GF-D8 (cell line): ENCODE measurements at regions not wholly inside any gene's neighbourhood (a gene's known extent, or its start where the extent isn't known, plus 50 kb on each side); places are given as distances from the start of the nearest gene placed in this dataset.
"Not testable (repeated sequence)": the region's sequence is repeated elsewhere in the genome, so short reads cannot be mapped to it uniquely, and the experiment has no call there.

Source experiments
- DNase-seq: peaks from one replicate; lab custom pipeline; 2025; lab: John Stamatoyannopoulos, UW

- DNase-seq, result not testable (repeated sequence)
These were observed 136.5 kb downstream of the ZNF92 start for GRCh38 chr7:65510187-65510538.

GRCh38 chr7:65519751-65520150, 146.1 kb downstream of the ZNF92 start:
- not testable (repeated sequence) for DNase-seq

- not testable (repeated sequence) for DNase-seq
These were observed 172.0 kb downstream of the ZNF92 start for GRCh38 chr7:65545465-65546161.

GRCh38 chr7:65549589-65550443, 176.2 kb downstream of the ZNF92 start:
- DNase-seq, result not testable (repeated sequence)

GRCh38 chr7:65550444-65550809, 176.8 kb downstream of the ZNF92 start:
- DNase-seq, result not testable (repeated sequence)

GRCh38 chr7:65551042-65551441, 177.4 kb downstream of the ZNF92 start:
- DNase-seq, result not testable (repeated sequence)

- not testable (repeated sequence) for DNase-seq
These were observed 181.2 kb downstream of the ZNF92 start for GRCh38 chr7:65554553-65555476.

GRCh38 chr7:65558584-65558983, 184.9 kb downstream of the ZNF92 start:
- DNase-seq, result not testable (repeated sequence)

- not testable (repeated sequence) for DNase-seq
These were observed 188.2 kb downstream of the ZNF92 start for GRCh38 chr7:65561786-65562372.

GRCh38 chr7:65562522-65562921, 188.9 kb downstream of the ZNF92 start:
- DNase-seq, result not testable (repeated sequence)

- DNase-seq, result not testable (repeated sequence)
These were observed 189.7 kb downstream of the ZNF92 start for GRCh38 chr7:65563333-65563732.

- not testable (repeated sequence) for DNase-seq
These were observed 194.6 kb downstream of the ZNF92 start for GRCh38 chr7:65568226-65568625.

- DNase-seq, result not testable (repeated sequence)
These were observed 197.3 kb downstream of the ZNF92 start for GRCh38 chr7:65570990-65571389.

GRCh38 chr7:65572581-65572980, 198.9 kb downstream of the ZNF92 start:
- DNase-seq, result not testable (repeated sequence)

GRCh38 chr7:65576370-65576769, 202.7 kb downstream of the ZNF92 start:
- DNase-seq, result not testable (repeated sequence)

GRCh38 chr7:65582518-65583119, 209.0 kb downstream of the ZNF92 start:
- DNase-seq, result not testable (repeated sequence)

GRCh38 chr7:65602495-65602894, 228.8 kb downstream of the ZNF92 start:
- not testable (repeated sequence) for DNase-seq

- DNase-seq, result no peak
These were observed 235.5 kb downstream of the ZNF92 start for GRCh38 chr7:65609131-65609530.

GRCh38 chr7:65613644-65614289, 240.1 kb downstream of the ZNF92 start:
- not testable (repeated sequence) for DNase-seq

- not testable (repeated sequence) for DNase-seq
These were observed 242.5 kb downstream of the ZNF92 start for GRCh38 chr7:65616111-65616510.

GRCh38 chr7:65620216-65620615, 246.6 kb downstream of the ZNF92 start:
- not testable (repeated sequence) for DNase-seq
